ENCODE measurements at regions not wholly inside any gene's neighbourhood (a gene's known extent, or its start where the extent isn't known, plus 50 kb on each side); places are given as distances from the start of the nearest gene placed in this dataset.

DNA sequence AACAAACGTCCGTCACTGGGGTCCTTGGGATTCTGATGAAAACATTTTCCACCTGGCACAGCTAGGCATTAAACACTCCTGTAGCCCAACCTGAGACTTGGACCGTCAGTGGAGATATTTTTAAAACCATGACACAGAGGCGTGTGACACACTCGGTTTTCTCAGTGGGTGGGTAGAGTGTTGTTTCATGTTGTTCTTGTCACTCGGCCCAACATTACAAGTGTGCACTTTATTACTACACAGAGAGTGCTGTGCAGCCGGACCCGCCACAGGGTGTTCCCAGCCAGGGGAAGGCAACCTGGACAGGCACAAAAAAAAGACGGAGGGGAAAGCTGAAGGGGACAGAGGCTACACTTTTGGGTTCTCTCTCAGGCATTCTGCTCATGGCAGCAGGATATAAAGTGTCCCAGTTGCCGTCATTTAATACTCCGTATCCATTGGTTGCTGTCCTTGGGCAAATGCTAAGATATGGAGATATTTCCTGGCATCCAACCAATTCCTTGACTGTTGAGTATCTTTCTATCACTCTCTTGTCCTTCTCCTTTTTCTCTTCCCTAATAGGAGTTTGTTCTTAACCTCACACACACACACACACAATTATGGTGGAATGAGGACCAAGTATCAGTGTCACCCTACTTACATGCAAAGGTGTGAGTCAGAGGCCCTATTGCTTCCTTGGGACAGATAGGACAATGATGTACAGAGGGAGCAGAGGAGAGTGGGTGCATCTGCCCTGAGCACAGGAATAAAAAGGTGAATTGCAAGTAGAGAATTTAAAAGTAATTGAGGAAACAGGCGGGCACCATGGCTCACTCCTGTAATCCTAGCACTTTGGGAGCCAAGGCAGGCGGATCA lies 154.1 kb upstream of the SOX9 start:
- no peak for DNase-seq (ENCODE audit: low read depth in 2 of 2)

DNA sequence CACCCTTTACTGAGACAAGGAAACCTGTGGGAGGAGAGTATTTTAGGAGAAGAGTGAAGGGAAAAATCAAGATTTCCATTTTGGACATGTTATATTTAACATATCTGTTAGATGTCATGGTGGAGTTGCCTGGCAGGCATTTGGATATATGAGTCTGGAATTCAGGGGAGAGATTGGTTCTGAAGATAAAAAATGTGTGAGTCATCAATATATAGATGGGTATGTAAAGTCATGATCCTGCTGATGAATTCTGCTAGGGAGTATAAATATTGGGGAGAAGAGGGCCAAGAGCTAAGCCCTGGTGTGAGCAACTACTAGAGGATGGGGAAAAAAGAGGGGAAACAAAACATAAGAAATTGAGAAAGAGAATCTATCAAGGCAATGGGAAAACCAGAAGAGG lies 151.3 kb upstream of the SOX9 start:
- no peak for DNase-seq (ENCODE audit: low read depth in 2 of 2)

DNA sequence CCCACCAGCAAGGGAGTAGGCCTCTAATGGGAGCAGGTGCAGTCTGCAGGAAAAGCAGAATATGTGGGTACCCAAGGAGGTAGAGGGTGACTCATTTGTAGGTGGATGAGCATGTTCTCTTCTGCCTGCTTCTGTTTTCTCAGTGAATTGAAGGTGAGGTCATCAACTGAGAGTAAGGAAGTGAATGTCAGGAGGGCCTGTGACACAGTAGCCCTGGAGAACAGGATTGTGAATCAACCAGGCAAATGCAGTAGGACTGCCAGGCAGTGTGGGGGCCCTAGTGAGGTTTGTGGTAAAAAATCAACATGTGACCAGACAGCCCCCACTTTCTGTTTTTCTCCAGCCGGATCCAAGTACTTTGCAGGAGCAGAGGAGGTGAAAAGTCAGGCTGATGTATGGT lies 150.5 kb upstream of the SOX9 start:
- DNase-seq (ENCODE audit: low read depth in 2 of 2): no peak

DNA sequence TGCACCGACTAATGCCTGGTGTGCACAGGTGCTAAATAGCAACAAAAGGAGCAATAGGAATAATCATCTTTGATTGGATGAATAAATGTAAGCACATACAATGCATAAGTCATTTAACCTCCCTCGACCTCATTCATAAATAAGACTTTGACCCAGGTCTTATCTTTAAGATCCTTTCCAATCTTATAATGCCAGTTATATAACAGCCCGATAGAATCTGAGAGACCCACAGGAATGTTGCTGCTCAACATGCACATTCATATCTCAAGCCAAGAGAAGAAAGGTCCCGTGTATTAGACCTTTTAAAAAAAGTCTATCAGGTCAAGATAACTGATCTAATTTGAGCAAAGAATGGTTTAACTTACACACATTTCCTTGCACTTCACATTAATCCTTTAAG lies 146.8 kb upstream of the SOX9 start:
- DNase-seq (ENCODE audit: low read depth in 2 of 2): no peak

DNA sequence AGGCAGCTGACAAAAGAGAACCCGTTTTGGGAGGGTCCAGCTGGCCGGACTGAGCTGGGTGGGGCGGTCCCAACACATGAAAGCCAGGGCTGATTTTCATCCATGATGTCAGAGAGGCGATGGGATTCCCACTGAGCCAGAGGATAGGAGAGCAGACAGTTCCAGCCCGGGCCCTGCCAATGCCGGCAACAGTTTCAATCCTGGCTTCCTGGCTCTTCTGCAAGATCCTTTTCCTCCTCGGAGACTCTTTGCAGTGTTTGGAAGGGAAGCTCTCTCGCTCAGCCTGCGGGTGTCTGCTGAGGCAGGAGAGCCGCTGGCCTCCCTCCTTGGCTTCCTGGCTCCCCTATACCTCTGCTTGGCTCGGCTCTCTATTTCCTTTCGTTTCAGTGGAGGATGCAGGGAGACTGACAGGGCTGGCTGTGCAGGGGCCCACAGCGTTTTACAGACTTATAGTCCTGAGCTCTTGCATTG lies 145.5 kb upstream of the SOX9 start:
- DNase-seq (ENCODE audit: low read depth in 2 of 2): no peak

DNA sequence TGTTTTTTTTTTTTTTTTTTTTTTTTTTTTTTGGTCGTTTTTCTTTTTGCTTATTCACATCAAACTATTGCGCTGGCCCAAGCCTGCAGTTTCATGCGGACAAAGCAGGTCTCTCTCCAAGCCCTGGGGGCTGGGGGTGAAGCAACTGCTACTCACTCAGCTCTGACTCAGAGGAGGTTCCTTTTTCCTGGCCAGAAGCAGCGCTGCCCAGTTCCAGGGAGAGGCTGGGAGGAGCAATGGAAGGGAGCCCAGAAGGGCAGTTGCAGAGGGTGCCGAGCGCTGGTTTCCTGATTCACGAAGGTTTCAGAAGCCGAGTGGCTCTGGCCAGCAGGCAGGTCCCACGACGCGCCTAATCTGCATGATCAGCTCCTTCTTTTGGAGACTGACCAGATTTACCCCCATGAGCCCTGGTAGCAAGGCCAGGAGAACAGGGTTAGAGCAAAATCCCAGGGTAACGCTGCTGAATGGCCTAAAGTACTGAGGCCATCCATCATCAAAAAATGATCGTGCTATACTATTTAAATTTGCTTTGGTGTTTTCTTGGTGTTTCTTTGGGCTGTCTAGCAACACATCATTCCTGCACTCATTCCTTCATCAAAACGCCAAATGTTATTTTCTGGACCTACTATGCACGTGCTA lies 144.7 kb upstream of the SOX9 start:
- DNase-seq (ENCODE audit: low read depth in 2 of 2): no peak

DNA sequence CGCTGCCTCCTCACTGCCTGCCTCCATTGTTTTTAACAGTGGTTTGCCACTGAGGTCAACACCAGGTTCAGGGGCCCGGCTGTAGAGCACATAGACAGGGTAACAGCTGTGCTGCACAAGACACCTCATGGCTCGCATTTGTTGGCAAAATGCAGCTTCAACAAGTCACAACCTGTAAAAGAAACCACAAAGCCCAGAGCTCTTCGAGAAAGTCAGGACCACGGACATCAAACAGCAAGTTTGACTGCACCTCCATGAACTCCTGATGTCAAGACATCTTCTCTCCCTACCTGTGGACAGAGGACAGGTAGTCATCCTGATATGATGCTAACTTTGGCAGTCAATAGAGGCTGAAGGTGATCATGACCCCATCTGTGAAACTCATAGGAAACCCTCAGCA lies 142.4 kb upstream of the SOX9 start:
- DNase-seq (ENCODE audit: low read depth in 2 of 2): no peak

DNA sequence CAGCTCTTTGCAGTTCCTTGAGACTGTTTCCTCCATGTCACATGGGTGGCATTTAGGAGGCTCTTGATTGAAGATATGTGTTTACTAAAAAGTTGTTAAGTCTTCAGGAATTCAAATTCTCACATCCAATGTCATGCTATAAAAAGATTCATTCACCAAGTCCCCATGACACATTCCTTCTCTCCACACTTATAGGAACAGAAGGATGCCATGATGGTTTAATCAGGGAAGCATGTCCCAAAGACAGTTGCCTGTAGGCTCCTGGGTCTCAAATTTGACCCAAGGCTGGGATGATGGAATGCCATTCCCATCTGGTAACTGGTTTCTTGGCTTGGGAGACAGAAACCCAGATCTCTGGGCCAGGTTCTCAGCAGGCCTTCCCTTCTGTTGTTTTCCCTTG lies 140.6 kb upstream of the SOX9 start:
- DNase-seq (ENCODE audit: low read depth in 2 of 2): no peak

DNA sequence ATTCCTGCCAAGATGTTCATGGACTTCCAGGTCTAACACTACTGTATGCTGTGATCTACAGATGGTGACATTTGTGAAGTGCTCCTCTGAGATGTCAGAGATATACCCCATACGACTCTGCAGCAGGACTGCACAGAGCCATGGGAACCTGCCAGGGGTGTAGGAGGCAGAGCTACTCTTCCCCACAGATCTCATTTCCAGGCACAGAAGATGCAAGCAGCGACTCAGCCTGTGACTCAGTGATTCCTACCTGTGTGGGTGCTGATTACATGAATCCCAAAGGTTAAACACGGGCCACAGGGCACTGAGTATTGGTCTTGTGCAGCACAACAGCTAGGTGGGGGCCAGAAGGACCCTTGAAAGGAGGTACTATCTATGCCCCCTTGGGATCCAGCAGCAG lies 137.0 kb upstream of the SOX9 start:
- DNase-seq (ENCODE audit: low read depth in 2 of 2): no peak

DNA sequence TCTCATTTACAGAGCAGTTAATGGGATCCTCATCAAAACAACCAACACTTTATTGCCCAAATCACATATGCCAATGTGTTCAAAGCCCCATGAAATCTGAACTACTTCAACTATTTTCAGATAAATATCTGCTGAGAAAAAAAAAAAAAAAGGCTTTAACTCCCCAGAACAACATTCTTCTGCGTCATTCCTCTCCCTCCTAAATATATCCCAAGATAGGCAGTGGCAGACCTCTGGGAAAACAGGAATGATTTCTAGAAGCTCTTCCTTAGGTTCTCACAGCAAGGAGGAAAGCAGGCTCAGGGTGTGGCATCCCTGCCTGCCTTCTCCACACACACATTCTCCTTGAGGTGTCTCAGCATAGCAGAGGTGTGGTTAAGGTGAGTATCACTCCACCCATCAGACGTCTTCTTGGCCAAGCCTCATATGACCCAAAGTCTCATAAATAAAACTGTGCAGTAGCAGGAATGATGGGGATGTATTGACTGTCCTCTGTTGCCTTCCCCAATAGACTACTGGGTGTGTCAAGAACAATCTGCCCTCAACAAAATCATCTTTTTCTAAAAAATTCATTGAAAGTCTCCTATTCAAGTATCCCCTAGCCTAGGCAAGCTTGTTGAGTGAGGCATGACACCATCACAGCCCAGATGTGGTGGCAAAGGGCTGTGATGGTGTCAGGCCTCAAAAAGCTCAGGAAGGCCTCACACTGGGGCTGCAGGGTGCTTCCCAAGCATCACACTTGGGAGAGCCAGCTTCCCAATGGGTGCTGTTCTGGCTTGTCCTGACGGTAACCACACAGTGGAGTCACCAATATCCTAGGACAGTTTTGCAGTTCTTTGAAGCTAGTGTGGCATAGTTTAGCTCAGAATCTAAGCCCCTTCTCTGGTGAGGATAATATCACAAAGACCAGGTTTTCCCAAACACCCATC lies 135.4 kb upstream of the SOX9 start:
- DNase-seq (ENCODE audit: low read depth in 2 of 2): no peak

DNA sequence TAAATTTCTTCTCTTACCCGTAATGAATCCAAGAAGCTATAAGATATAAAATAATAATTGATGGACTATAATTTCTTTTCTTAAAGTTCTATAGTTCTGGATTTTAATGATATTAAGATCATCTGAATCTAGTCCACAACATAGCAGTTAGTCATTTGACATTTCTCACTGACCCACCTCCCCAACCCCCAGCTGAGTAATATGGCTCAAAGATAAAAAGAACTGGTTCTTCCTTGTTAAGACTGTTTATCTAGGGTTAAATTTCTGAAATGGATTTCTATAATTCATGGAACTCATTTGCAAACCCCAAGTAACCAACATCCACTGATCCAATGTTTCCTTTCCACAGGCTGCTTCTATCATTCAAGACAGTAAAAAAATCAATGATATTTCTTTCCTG lies 133.9 kb upstream of the SOX9 start:
- no peak for DNase-seq (ENCODE audit: low read depth in 2 of 2)

DNA sequence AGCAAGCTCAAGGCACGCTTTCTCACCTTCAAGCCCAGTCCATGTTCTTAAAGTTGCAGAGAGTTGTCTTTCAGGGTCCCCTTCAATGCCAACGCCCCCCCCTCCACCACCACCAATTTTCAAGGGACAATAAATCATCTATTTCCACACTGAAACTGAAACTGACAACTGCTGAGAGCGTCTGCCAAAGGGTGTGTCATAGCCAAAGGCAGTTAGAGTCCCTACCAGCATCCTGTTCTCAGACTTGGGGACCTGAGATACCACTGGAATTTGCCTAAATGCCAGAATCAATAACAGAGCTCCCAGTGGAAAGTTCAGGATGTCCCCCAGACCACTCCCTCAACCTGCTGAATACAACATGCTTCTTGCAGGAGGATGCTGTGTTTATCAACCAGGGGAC lies 133.2 kb upstream of the SOX9 start:
- no peak for DNase-seq (ENCODE audit: low read depth in 2 of 2)

DNA sequence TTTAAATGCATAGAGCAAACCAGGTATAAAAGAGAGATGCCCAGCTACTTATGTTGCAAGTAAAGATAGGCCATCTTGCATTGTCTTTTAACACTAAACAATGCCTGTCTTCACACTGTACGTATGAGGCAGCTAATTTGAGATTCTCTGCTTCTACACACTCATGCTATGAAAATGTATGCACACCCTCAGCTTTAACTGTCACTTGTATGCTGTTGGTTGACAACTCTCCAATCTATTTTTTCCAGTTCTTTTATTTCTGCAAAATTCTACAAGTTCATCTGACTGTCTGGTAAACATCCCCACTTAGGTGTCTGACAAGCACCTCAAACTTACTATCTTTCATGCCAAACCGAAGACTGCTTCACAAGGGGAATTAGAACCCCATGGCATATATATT lies 131.7 kb upstream of the SOX9 start:
- no peak for DNase-seq (ENCODE audit: low read depth in 2 of 2)

DNA sequence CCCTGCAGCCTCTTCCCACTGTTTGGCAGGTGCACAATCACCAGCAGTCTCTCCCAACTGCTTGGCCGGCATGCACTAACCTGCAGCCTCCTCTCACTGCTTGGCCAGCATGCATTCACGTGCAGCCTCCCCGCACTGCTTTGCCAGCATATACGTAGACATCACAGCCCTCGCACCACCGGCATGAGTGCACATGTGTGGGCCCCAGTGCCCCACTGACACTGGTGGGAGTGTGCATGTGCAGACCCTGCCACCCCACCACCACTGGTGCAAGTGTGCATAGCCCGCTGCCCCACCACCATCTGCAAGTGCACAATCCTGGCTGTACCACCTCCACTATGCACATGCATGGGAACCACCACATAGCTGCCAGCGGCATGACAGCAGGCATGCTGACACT lies 127.5 kb upstream of the SOX9 start:
- DNase-seq (ENCODE audit: low read depth in 2 of 2): no peak

DNA sequence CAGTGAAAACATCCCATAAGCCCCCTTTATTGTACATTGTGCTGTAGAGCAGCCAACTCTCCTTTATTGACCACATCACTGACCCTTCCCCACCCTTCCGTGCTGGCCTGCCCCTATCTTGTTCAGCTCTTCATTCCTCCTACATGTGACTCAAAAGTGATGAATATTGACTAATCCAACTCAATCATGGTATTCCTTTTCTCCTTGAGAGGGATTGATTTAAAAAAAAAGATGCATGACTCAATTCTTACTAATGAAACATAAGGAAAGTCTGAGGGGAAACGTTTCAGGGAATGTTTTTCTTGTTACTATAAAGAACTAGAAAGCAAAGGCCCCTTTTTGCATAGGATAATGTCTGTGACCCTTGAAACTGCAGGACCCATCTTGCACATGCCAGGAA lies 125.2 kb upstream of the SOX9 start:
- no peak for DNase-seq (ENCODE audit: low read depth in 2 of 2)

DNA sequence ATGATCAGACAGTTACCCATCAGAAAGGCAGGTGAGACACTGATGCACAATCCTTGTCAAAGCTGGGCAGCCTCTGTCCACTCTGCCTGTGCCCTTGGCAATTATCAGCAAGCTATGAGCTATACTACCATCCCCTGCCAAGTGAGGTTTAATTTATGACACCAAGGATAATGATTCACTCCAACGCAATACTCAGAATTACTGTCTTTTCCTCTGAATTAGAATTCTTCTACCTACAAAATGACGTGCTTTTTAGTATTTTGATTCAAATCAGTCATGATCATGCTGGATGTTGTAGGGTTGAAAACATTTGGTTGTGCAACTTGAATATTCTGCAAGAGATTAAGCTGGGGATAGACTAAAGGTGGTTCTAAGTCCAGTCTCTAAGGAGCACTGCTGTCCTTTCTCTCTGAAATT lies 116.8 kb upstream of the SOX9 start:
- no peak for DNase-seq (ENCODE audit: low read depth in 2 of 2)

DNA sequence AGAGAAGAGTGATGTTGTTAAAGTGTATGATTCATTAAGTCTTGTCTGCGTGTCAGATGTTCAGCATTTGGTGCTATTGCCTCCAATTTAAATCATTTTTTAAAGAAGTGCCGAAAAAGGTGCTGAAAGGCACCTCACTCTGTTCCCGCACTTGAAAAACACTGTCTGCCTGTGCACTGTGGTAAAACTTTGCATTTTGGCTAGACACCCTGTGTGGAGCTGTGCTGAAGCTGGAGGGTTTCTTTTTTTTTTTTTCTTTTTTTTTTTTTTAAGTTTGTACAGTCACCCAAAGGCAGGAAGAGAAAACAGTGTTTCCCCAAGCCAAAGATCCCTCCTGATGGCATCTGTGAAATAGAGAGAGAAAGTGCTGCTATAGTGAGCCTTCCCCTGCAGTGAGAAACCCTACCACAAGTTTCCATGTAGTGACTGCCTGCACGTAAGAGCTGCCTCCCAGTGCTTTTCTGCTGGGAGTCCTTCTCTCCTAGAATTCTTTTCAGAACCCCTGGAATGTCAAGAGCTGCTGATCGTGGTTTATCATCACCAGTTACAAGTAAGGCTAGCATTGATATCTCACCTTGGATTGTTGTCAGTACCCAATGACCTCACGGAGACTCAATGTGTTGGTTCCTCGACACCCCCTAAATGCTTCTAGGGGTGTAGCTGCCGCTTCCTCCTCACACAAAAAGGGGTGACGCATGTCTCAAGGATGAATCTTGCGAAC lies 116.0 kb upstream of the SOX9 start:
- DNase-seq (ENCODE audit: low read depth in 2 of 2): no peak

DNA sequence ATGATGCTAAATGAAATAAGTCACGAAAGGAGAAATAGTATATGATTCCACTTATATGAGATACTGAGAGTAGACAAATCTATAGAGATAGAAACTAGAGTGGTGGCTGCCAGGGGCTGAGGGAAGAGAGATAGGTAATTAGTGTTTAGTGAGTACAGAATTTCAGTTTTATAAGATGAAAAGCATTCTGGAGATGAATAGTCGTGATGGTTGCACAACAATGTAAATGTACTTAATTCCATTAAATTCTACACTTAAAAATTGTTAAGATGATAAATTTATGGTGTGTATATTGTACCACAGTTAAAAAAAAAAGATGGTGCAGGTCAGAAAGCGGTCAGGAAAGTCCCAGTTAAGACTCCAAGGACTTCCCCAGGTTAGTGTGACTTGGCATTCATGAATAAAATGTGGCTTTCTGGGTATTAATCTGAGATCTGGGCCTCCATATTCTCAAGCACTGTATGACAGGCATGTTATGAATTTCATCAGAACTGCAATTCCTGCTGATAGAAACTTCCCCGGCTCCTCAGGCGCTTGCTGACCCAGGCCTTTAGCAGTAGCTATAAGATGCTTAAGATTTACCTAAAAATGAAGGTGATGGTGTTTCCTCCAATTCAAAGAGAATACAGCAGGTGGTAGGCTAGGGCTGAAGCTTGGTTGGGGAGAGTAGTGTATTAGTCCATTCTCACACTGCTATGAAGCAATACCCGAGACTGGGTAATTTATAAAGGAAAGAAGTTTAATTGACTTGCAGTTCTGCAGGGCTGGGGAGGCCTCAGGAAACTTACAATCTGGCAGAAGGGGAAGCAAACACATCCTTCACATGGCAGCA lies 115.3 kb upstream of the SOX9 start:
- no peak for DNase-seq (ENCODE audit: low read depth in 2 of 2)

DNA sequence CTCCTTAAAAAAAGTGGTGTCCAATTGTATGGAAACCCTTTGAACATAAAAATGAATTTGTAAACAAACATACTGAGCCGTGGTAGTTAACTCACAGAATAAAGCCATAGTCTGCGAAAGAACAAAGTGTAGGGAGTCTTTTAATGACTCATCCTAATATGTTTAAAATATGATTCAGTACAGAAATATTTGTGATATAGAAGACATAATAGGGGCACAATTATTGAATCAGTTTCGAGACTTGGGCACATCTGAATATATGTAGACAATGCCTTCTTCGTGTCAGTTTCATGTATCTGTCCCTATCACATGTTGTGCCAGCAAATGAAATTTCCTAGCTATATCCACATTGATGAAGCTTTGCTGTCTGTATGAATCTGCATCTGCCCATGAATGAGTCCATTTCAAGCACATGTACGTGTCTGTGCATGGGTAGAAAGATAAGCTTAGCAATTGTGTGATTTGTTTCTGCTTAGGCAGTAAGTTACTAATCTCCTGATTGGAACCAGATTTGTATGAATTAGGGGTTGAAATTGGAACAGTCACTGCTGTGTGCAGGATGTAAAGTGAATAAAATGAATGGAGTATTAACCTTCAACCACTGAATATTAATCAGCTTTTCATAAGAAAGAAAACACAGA lies 112.5 kb upstream of the SOX9 start:
- no peak for DNase-seq (ENCODE audit: low read depth in 2 of 2)

DNA sequence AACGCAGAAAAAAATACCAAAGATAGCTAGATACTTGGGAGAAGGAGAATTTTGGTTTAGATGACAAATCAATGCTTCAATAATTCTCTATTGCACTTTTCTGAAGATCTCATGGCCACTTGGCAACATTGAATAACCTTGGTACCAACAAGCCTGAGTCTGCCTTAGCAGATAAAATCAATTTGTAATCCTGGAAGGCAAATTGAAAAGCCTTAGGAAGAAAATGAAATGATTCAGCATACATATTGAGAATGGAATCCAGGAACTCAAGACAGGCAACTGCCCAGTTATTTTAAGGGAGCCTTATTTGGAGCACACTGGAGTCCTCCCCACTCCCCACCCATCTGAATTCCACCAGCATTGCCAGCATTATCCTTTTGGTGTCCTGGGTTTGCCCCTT lies 109.3 kb upstream of the SOX9 start:
- no peak for DNase-seq (ENCODE audit: low read depth in 2 of 2)

Data from stimulated activated CD8-positive, alpha-beta memory T cell treated with anti-CD3 and anti-CD28 coated beads, Interleukin-2, amount 100 ng/mL, for 1 hour (primary cell).